ENCODE measurements at regions not wholly inside any gene's neighbourhood (a gene's known extent, or its start where the extent isn't known, plus 50 kb on each side); places are given as distances from the start of the nearest gene placed in this dataset.

DNA sequence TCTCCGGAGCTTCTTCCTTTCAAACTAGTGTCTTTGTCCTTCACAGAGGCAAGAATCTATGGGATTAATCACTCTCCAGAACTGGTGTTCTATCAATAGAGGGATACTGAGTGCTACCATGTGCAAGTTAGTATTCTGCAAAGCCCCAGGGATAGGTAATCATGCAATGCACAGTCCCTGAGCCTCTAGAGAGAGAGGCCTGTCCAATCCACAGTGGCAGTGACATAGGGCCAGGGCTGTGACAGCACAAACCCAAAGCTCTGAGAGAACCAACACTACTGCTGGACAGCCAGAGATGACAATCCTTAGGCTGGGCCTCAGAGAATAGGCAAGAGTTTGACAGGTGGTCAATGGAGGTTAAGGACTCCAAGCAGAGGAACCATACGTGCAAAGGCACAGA, 66.8 kb upstream of the USP47 start:
- Mint-ChIP-seq H3K9me3 (ENCODE audit: low read depth) (no peaks in the 10 kb centered on the region), H3K27me3 (ENCODE audit: low read depth) (peaks cover 46% of the 10 kb centered on the region), H3K27ac (ENCODE audit: unreplicated experiment) (no peak overlapping the region), H3K36me3 (ENCODE audit: low read depth) (no peaks in the 10 kb centered on the region), H3K4me3 (ENCODE audit: unreplicated experiment) (no peak overlapping the region), H3K4me1 (ENCODE audit: low read depth) (no peaks in the 10 kb centered on the region)
- TF ChIP-seq, protein P1, sequence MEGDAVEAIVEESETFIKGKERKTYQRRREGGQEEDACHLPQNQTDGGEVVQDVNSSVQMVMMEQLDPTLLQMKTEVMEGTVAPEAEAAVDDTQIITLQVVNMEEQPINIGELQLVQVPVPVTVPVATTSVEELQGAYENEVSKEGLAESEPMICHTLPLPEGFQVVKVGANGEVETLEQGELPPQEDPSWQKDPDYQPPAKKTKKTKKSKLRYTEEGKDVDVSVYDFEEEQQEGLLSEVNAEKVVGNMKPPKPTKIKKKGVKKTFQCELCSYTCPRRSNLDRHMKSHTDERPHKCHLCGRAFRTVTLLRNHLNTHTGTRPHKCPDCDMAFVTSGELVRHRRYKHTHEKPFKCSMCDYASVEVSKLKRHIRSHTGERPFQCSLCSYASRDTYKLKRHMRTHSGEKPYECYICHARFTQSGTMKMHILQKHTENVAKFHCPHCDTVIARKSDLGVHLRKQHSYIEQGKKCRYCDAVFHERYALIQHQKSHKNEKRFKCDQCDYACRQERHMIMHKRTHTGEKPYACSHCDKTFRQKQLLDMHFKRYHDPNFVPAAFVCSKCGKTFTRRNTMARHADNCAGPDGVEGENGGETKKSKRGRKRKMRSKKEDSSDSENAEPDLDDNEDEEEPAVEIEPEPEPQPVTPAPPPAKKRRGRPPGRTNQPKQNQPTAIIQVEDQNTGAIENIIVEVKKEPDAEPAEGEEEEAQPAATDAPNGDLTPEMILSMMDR (IDR thresholded peaks at IDR 0.05) = no peak
- DNase-seq (ENCODE audit: low spot score) = no peak

DNA sequence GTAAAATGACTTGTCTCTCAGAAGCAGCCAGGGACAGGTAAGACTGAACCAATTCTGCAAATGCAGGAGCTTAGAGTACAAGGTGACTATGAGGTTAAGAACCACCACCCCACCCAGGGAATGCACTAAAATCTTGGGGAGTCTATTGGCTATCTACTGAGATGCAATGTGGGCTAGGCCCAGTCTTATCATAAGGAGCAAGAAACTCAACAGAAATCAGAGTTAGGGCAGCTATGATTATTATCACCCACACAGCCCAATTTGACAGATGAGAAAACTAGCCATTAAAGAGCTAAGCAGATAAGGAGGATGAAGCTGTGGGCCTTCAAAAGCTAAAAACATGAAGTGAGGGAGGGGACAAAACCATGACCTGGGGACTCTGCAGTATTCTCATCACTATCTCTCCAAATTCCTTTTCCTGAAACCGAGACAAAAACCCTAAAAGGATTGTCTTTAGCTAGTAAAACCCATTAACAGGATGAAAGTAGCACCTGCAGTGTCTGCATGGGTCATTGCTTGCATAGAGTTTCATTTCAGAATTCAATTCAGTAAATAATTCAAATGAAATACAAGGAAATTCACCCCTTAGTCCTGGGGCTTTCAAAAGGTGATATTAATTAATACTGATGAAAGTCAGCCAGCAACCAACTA, 68.8 kb upstream of the USP47 start:
- Mint-ChIP-seq H3K36me3 (ENCODE audit: low read depth) (no peaks in the 10 kb centered on the region), H3K4me3 (ENCODE audit: unreplicated experiment) (no peak overlapping the region), H3K4me1 (ENCODE audit: low read depth) (no peaks in the 10 kb centered on the region), H3K27me3 (ENCODE audit: low read depth) (peaks cover 57% of the 10 kb centered on the region), H3K27ac (ENCODE audit: unreplicated experiment) (no peak overlapping the region), H3K9me3 (ENCODE audit: low read depth) (no peaks in the 10 kb centered on the region)
- DNase-seq (ENCODE audit: low spot score) = no peak
- TF ChIP-seq, protein P1 (IDR thresholded peaks at IDR 0.05) = no peak

DNA sequence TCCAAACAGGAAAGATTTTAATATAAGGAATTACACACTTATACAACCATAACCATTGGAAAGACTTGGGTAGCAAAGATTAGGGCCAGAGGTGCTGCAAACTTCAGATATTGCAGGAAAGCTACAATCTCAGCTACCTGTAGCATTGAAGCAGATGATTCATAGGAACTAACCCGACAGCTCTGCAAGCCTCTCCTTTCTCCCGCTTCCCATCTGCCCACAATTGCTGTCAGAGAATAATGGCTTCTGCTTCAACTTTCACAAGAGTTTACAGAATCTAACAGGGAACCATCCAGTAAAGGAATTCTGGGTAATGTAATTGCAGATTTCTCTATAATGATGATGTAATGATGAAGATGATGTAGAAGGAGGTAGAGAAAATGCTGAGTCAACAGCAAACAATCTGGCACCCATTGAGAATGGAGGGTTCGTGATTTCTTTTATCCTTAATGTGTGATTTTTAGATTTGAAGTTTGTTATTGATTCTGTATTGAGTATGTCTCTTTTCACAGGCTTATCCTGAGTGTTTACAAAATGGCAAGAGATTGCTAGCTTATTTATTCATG, 70.8 kb upstream of the USP47 start:
- Mint-ChIP-seq H3K9me3 (ENCODE audit: low read depth) (no peaks in the 10 kb centered on the region), H3K27me3 (ENCODE audit: low read depth) (peaks cover 59% of the 10 kb centered on the region), H3K4me3 (ENCODE audit: unreplicated experiment) (no peak overlapping the region), H3K36me3 (ENCODE audit: low read depth) (no peaks in the 10 kb centered on the region), H3K4me1 (ENCODE audit: low read depth) (no peaks in the 10 kb centered on the region), H3K27ac (ENCODE audit: unreplicated experiment) (no peak overlapping the region)
- TF ChIP-seq, protein P1 (IDR thresholded peaks at IDR 0.05) = no peak
- no peak for DNase-seq (ENCODE audit: low spot score)

DNA sequence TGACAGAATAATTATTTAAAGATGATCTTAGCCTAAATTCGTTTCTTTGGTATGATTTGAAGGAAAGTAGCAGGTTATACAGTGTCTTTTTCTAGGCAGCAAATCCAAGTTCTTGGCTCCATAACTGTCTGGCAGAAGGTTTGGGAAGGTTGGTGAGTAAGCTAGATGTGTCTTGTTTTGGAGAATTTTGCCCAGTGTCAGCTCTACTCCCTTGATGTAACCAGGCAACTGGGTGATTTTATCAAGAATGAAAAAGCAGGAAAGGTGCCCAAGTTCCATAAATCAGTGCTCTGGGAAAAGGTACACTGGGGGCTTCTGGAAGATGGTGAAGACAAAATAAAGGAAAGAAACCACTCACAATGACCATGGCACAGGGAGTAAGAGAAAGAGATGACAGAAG, 71.5 kb upstream of the USP47 start:
- DNase-seq (ENCODE audit: low spot score) = no peak
- Mint-ChIP-seq H3K4me3 (ENCODE audit: unreplicated experiment) (no peak overlapping the region), H3K4me1 (ENCODE audit: low read depth) (no peaks in the 10 kb centered on the region), H3K36me3 (ENCODE audit: low read depth) (no peaks in the 10 kb centered on the region), H3K27me3 (ENCODE audit: low read depth) (peaks cover 55% of the 10 kb centered on the region), H3K9me3 (ENCODE audit: low read depth) (no peaks in the 10 kb centered on the region), H3K27ac (ENCODE audit: unreplicated experiment) (no peak overlapping the region)
- TF ChIP-seq, protein P1 (IDR thresholded peaks at IDR 0.05) = no peak

DNA sequence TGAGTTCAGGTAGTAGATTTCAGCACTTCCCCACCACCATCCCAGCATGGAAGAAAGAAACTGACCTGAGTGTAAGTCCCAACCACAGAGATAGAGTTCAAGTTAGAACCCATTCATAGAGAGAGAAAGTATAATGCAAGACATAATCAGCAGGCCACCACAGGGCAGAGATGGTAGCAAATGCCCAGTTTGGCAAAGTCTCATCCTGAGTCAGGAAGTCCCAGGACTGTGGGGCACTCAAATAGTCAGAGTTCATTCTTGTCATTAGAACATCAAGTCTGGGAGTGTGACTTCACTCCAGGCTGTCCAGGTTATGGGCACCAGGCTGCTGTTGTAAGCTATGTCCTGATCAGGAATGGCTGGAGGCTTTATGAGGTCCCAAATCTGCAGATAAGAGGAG, 72.0 kb upstream of the USP47 start:
- Mint-ChIP-seq H3K4me3 (ENCODE audit: unreplicated experiment) (no peak overlapping the region), H3K27ac (ENCODE audit: unreplicated experiment) (no peak overlapping the region), H3K4me1 (ENCODE audit: low read depth) (no peaks in the 10 kb centered on the region), H3K27me3 (ENCODE audit: low read depth) (peaks cover 51% of the 10 kb centered on the region), H3K9me3 (ENCODE audit: low read depth) (no peaks in the 10 kb centered on the region), H3K36me3 (ENCODE audit: low read depth) (no peaks in the 10 kb centered on the region)
- TF ChIP-seq, protein P1 (IDR thresholded peaks at IDR 0.05) = no peak
- no peak for DNase-seq (ENCODE audit: low spot score)
